ENCODE measurements at regions not wholly inside any gene's neighbourhood (a gene's known extent, or its start where the extent isn't known, plus 50 kb on each side); places are given as distances from the start of the nearest gene placed in this dataset.
A peak's percentile ranks its signal among the peaks of the same experiment; 100 is the strongest.

- H2AFZ ChIP-seq (ENCODE audit: low read depth, low read length) = no peak overlapping the region
- no peaks in the 10 kb centered on the region for H3K27me3 ChIP-seq (ENCODE audit: control insufficient read depth in 2 of 2, insufficient read depth in 2 of 2, low read length in 2 of 2)
- DNase-seq (ENCODE audit: extremely low read depth in 1 of 4, low spot score in 3 of 4) (no peak), ATAC-seq (no peak), FAIRE-seq (no peak)
- H3K9me3 ChIP-seq (replicated peaks; ENCODE audit: control insufficient read depth, insufficient read depth, low read depth, low read length) = no peaks in the 10 kb centered on the region
- in situ Hi-C loops (cut with MboI) (no loop called here), intact Hi-C loops (cut with micrococcal nuclease) (no loop called here)
- peak; percentile 85 for TF ChIP-seq ZNF134 (CRISPR knock-in tag; conservative IDR thresholded peaks at IDR 0.05)
- TF ChIP-seq GATA2 (CRISPR knock-in tag; IDR thresholded peaks at IDR 0.05) = no peak
- ChIA-PET CTCF (ENCODE audit: low intra/inter-chr PET ratio) (interaction anchor here (0.6 kb wide), 1 partner anchor 36 kb away, joined by 3 read pairs; no protein-coding TSS in a partner anchor), POLR2A (no interaction called here)
- H3K9me1 ChIP-seq (ENCODE audit: control insufficient read depth, insufficient read depth, low read length) = no peaks in the 10 kb centered on the region
- H3K4me3 ChIP-seq = no peak overlapping the region
- no peak overlapping the region for H3K9ac ChIP-seq (ENCODE audit: insufficient read depth in 1 of 2, low read depth in 2 of 2, low read length in 2 of 2)
- 4% methylated on average over 12 of the region's 13 CpGs for WGBS (ENCODE audit: insufficient coverage, low coverage, missing lambda C conversion rate)
- no peak overlapping the region for H3K27ac ChIP-seq (ENCODE audit: extremely low read depth, low read depth, low read length)
- BruUV-seq (replicated peaks) = no TSS peak
- no peak overlapping the region for H3K4me2 ChIP-seq (ENCODE audit: insufficient read depth, low read length)
- no peaks in the 10 kb centered on the region for H3K79me2 ChIP-seq (ENCODE audit: control insufficient read depth, insufficient read depth, low read length)
- H3K4me1 ChIP-seq (replicated peaks in 1 of 2; ENCODE audit: control insufficient read depth in 2 of 2, insufficient read depth in 2 of 2, low read length in 2 of 2) = no peaks in the 10 kb centered on the region
- no peaks in the 10 kb centered on the region for H4K20me1 ChIP-seq (replicated peaks; ENCODE audit: control insufficient read depth, insufficient read depth, low read length)
- no peaks in the 10 kb centered on the region for H3K36me3 ChIP-seq (ENCODE audit: control insufficient read depth, insufficient read depth, low read length)
Measured at GRCh38 chr9:16143947-16144890, 591.4 kb downstream of the CCDC171 start.

GRCh38 chr9:16145196-16145950, 592.5 kb downstream of the CCDC171 start:
- H3K36me3 ChIP-seq (ENCODE audit: control insufficient read depth, insufficient read depth, low read length) = no peaks in the 10 kb centered on the region
- DNase-seq (ENCODE audit: extremely low read depth in 1 of 4, low spot score in 3 of 4) (no peak), FAIRE-seq (no peak), ATAC-seq (no peak)
- ChIA-PET POLR2A (no interaction called here), CTCF (ENCODE audit: low intra/inter-chr PET ratio) (no interaction called here)
- intact Hi-C loops (cut with micrococcal nuclease) = no loop called here
- H2AFZ ChIP-seq (ENCODE audit: low read depth, low read length) = no peak overlapping the region
- H3K4me3 ChIP-seq = no peak overlapping the region
- no TSS peak for BruUV-seq (replicated peaks)
- in situ Hi-C loops (cut with MboI) = no loop called here
- H3K79me2 ChIP-seq (ENCODE audit: control insufficient read depth, insufficient read depth, low read length) = no peaks in the 10 kb centered on the region
- no peaks in the 10 kb centered on the region for H3K9me1 ChIP-seq (ENCODE audit: control insufficient read depth, insufficient read depth, low read length)
- no peaks in the 10 kb centered on the region for H3K4me1 ChIP-seq (replicated peaks in 1 of 2; ENCODE audit: control insufficient read depth in 2 of 2, insufficient read depth in 2 of 2, low read length in 2 of 2)
- no peak overlapping the region for H3K27ac ChIP-seq (ENCODE audit: extremely low read depth, low read depth, low read length)
- no peaks in the 10 kb centered on the region for H3K27me3 ChIP-seq (ENCODE audit: control insufficient read depth in 2 of 2, insufficient read depth in 2 of 2, low read length in 2 of 2)
- 0% methylated on average over 5 of the region's 8 CpGs for WGBS (ENCODE audit: insufficient coverage, low coverage, missing lambda C conversion rate)
- H3K4me2 ChIP-seq (ENCODE audit: insufficient read depth, low read length) = no peak overlapping the region
- no peaks in the 10 kb centered on the region for H4K20me1 ChIP-seq (replicated peaks; ENCODE audit: control insufficient read depth, insufficient read depth, low read length)
- H3K9ac ChIP-seq (ENCODE audit: insufficient read depth in 1 of 2, low read depth in 2 of 2, low read length in 2 of 2) = no peak overlapping the region
- no peaks in the 10 kb centered on the region for H3K9me3 ChIP-seq (replicated peaks; ENCODE audit: control insufficient read depth, insufficient read depth, low read depth, low read length)
- TF ChIP-seq SMARCB1 (IDR thresholded peaks at IDR 0.05; ENCODE audit: insufficient read length, low read depth) = no peak
- TF ChIP-seq ZNF280B (CRISPR knock-in tag; IDR thresholded peaks at IDR 0.05) = no peak
- TF ChIP-seq HDAC2 (IDR thresholded peaks at IDR 0.05) = no peak
- no peak for TF ChIP-seq CBFA2T3 (IDR thresholded peaks at IDR 0.05)
- no peak for TF ChIP-seq ILK (tag; IDR thresholded peaks at IDR 0.05; ENCODE audit: borderline replicate concordance, low read depth)
- no peak for TF ChIP-seq LCOR (CRISPR knock-in tag; IDR thresholded peaks at IDR 0.05)
- TF ChIP-seq PBX2 (CRISPR knock-in tag; IDR thresholded peaks at IDR 0.05; ENCODE audit: low read depth) = no peak
- TF ChIP-seq PBX2 (tag; conservative IDR thresholded peaks at IDR 0.05; ENCODE audit: low read depth) = no peak
- TF ChIP-seq SLC30A9 (CRISPR knock-in tag; IDR thresholded peaks at IDR 0.05) = no peak

All from K562 (cell line).